ENCODE measurements at regions not wholly inside any gene's neighbourhood (a gene's known extent, or its start where the extent isn't known, plus 50 kb on each side); places are given as distances from the start of the nearest gene placed in this dataset.
"Not testable (repeated sequence)": the region's sequence is repeated elsewhere in the genome, so short reads cannot be mapped to it uniquely, and the experiment has no call there.

GRCh38 chr15:28783873-28784272 lies 64.6 kb downstream of the GOLGA6L7 start:
- Histone ChIP-seq H3K9me3 (ENCODE audit: insufficient read depth, low read length, severe bottlenecking) (no peaks in the 10 kb centered on the region), H3K4me2 (ENCODE audit: insufficient read depth, low read length) (no peak overlapping the region), H3K27me3 (ENCODE audit: insufficient read depth, low read length, poor library complexity) (no peaks in the 10 kb centered on the region), H3K4me1 (ENCODE audit: insufficient read depth, low read length) (no peaks in the 10 kb centered on the region), H3K27ac (ENCODE audit: low read length) (no peak overlapping the region), H2AFZ (ENCODE audit: low read depth, low read length) (no peak overlapping the region), H3K9ac (ENCODE audit: low read depth, low read length) (no peak overlapping the region), H3K4me3 (ENCODE audit: low read depth in 1 of 2, low read length in 2 of 2) (no peak overlapping the region), H3K36me3 (ENCODE audit: insufficient read depth, low read length) (no peaks in the 10 kb centered on the region), H3K79me2 (ENCODE audit: insufficient read depth, low read length) (no peaks in the 10 kb centered on the region), H4K20me1 (ENCODE audit: insufficient read depth, low read length) (no peaks in the 10 kb centered on the region)
- no peak for DNase-seq
- ATAC-seq (ENCODE audit: insufficient read depth, low read depth), result no peak
- TF ChIP-seq EZH2 (IDR thresholded peaks at IDR 0.05; ENCODE audit: borderline replicate concordance, low read depth, low read length, severe bottlenecking) (no peak), CTCF (IDR thresholded peaks at IDR 0.05; ENCODE audit: borderline replicate concordance, extremely low read depth, low read length, poor library complexity, severe bottlenecking) (no peak)

- no peak overlapping the region for H3K4me3 ChIP-seq (ENCODE audit: low read depth in 1 of 2, low read length in 2 of 2)
- ATAC-seq (ENCODE audit: insufficient read depth, low read depth) (no peak), DNase-seq (no peak)
- H3K4me1 ChIP-seq (ENCODE audit: insufficient read depth, low read length), result no peaks in the 10 kb centered on the region
- no peak overlapping the region for H3K4me2 ChIP-seq (ENCODE audit: insufficient read depth, low read length)
- H4K20me1 ChIP-seq (ENCODE audit: insufficient read depth, low read length), result no peaks in the 10 kb centered on the region
- H3K9ac ChIP-seq (ENCODE audit: low read depth, low read length), result no peak overlapping the region
- no peak overlapping the region for H3K27ac ChIP-seq (ENCODE audit: low read length)
- no peaks in the 10 kb centered on the region for H3K36me3 ChIP-seq (ENCODE audit: insufficient read depth, low read length)
- H3K27me3 ChIP-seq (ENCODE audit: insufficient read depth, low read length, poor library complexity), result no peaks in the 10 kb centered on the region
- H3K79me2 ChIP-seq (ENCODE audit: insufficient read depth, low read length), result no peaks in the 10 kb centered on the region
- H2AFZ ChIP-seq (ENCODE audit: low read depth, low read length), result no peak overlapping the region
- no peaks in the 10 kb centered on the region for H3K9me3 ChIP-seq (ENCODE audit: insufficient read depth, low read length, severe bottlenecking)
- TF ChIP-seq CTCF (IDR thresholded peaks at IDR 0.05; ENCODE audit: borderline replicate concordance, extremely low read depth, low read length, poor library complexity, severe bottlenecking) (no peak), EZH2 (IDR thresholded peaks at IDR 0.05; ENCODE audit: borderline replicate concordance, low read depth, low read length, severe bottlenecking) (no peak)
Measured at GRCh38 chr15:28783466-28783865, 65.0 kb downstream of the GOLGA6L7 start.

GRCh38 chr15:28778397-28778796 lies 66.2 kb upstream of the GOLGA8M start:
- H3K4me1 ChIP-seq (ENCODE audit: insufficient read depth, low read length); H3K4me2 ChIP-seq (ENCODE audit: insufficient read depth, low read length); DNase-seq; H3K9ac ChIP-seq (ENCODE audit: low read depth, low read length); H3K79me2 ChIP-seq (ENCODE audit: insufficient read depth, low read length); H3K36me3 ChIP-seq (ENCODE audit: insufficient read depth, low read length); H4K20me1 ChIP-seq (ENCODE audit: insufficient read depth, low read length); H3K9me3 ChIP-seq (ENCODE audit: insufficient read depth, low read length, severe bottlenecking); H3K4me3 ChIP-seq (ENCODE audit: low read depth in 1 of 2, low read length in 2 of 2); ATAC-seq (ENCODE audit: insufficient read depth, low read depth); H2AFZ ChIP-seq (ENCODE audit: low read depth, low read length); H3K27ac ChIP-seq (ENCODE audit: low read length); H3K27me3 ChIP-seq (ENCODE audit: insufficient read depth, low read length, poor library complexity): not testable (repeated sequence)

GRCh38 chr15:28772857-28773256 lies 60.6 kb upstream of the GOLGA8M start:
- not testable (repeated sequence) for DNase-seq; H3K27ac ChIP-seq (ENCODE audit: low read length); H3K36me3 ChIP-seq (ENCODE audit: insufficient read depth, low read length); H2AFZ ChIP-seq (ENCODE audit: low read depth, low read length); H3K4me3 ChIP-seq (ENCODE audit: low read depth in 1 of 2, low read length in 2 of 2); H3K27me3 ChIP-seq (ENCODE audit: insufficient read depth, low read length, poor library complexity); H3K79me2 ChIP-seq (ENCODE audit: insufficient read depth, low read length); H4K20me1 ChIP-seq (ENCODE audit: insufficient read depth, low read length); H3K4me2 ChIP-seq (ENCODE audit: insufficient read depth, low read length); H3K9me3 ChIP-seq (ENCODE audit: insufficient read depth, low read length, severe bottlenecking); ATAC-seq (ENCODE audit: insufficient read depth, low read depth); H3K4me1 ChIP-seq (ENCODE audit: insufficient read depth, low read length); H3K9ac ChIP-seq (ENCODE audit: low read depth, low read length)
